ENCODE measurements at regions not wholly inside any gene's neighbourhood (a gene's known extent, or its start where the extent isn't known, plus 50 kb on each side); places are given as distances from the start of the nearest gene placed in this dataset.

DNA sequence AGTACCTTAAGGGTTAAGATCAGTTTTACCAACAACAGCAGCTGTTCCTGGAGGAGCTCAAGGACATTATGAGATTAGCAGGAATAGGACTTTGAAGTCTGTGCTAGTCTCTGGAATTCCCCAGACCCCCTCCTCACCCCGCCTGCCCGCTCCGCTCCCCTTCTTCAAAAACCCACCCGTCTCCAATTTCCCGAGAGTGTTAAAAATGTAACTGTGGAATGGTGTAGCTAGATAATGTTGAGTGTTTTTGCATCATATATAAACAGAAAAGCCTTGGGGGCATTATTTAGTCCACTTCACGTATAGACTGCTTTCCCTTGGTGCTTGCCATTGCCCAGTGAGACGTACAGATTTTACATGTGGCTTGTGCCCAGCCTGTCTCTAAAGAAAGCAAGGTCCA is 65.0 kb upstream of the SEMA6D start:
- H3K4me3 ChIP-seq (ENCODE audit: low read length), result no peak overlapping the region
- ATAC-seq (ENCODE audit: poor library complexity) (no peak), DNase-seq (no peak)
- Mint-ChIP-seq H3K9me3 (no peaks in the 10 kb centered on the region), H3K36me3 (ENCODE audit: low read depth) (no peaks in the 10 kb centered on the region), H3K27me3 (no peaks in the 10 kb centered on the region), H3K4me1 (ENCODE audit: low read depth) (no peaks in the 10 kb centered on the region), H3K4me3 (no peak overlapping the region), H3K27ac (no peak overlapping the region)
- no peaks in the 10 kb centered on the region for H3K27me3 ChIP-seq (ENCODE audit: control insufficient read depth in 1 of 2, insufficient read depth in 2 of 2, low read length in 2 of 2)
- intact Hi-C loops (cut with DNase I, micrococcal nuclease), result no loop called here
- H3K9me3 ChIP-seq (ENCODE audit: control insufficient read depth in 1 of 2, insufficient read depth in 1 of 2, low read length in 2 of 2), result no peaks in the 10 kb centered on the region
- no peak for TF ChIP-seq CTCF (IDR thresholded peaks at IDR 0.05)
- H3K36me3 ChIP-seq (ENCODE audit: insufficient read depth, low read length), result no peaks in the 10 kb centered on the region
- ChIA-PET CTCF (no interaction called here), POLR2A (no interaction called here)
- no peaks in the 10 kb centered on the region for H3K4me1 ChIP-seq (ENCODE audit: insufficient read depth, low read length)
- H3K27ac ChIP-seq (ENCODE audit: low read depth in 1 of 2, low read length in 2 of 2), result no peak overlapping the region

- no peaks in the 10 kb centered on the region for H3K36me3 ChIP-seq (ENCODE audit: insufficient read depth, low read length)
- H3K27ac Mint-ChIP-seq, result no peak overlapping the region
- ATAC-seq (ENCODE audit: poor library complexity) (no peak), DNase-seq (no peak)
- no peak overlapping the region for H3K27ac ChIP-seq (ENCODE audit: low read depth in 1 of 2, low read length in 2 of 2)
- H3K27me3 ChIP-seq (ENCODE audit: control insufficient read depth in 1 of 2, insufficient read depth in 2 of 2, low read length in 2 of 2), result no peaks in the 10 kb centered on the region
- H3K4me1 ChIP-seq (ENCODE audit: insufficient read depth, low read length), result no peaks in the 10 kb centered on the region
- no peak overlapping the region for H3K4me3 Mint-ChIP-seq
- no peaks in the 10 kb centered on the region for H3K9me3 Mint-ChIP-seq
- H3K4me3 ChIP-seq (ENCODE audit: low read length), result no peak overlapping the region
- no peaks in the 10 kb centered on the region for H3K27me3 Mint-ChIP-seq
- no peaks in the 10 kb centered on the region for H3K9me3 ChIP-seq (ENCODE audit: control insufficient read depth in 1 of 2, insufficient read depth in 1 of 2, low read length in 2 of 2)
- no peaks in the 10 kb centered on the region for H3K4me1 Mint-ChIP-seq (ENCODE audit: low read depth)
- no peaks in the 10 kb centered on the region for H3K36me3 Mint-ChIP-seq (ENCODE audit: low read depth)
- CTCF ChIA-PET, result interaction anchor here (0.5 kb wide), 1 partner anchor 872 kb away, joined by 3 read pairs; no protein-coding TSS in a partner anchor
- POLR2A ChIA-PET, result no interaction called here
- no peak for TF ChIP-seq CTCF (IDR thresholded peaks at IDR 0.05)
- intact Hi-C loops (cut with DNase I, micrococcal nuclease), result no loop called here
Observed at GRCh38 chr15:47652844-47653243, 64.5 kb upstream of the SEMA6D start.

- H3K27ac Mint-ChIP-seq, result no peak overlapping the region
- no peaks in the 10 kb centered on the region for H3K36me3 Mint-ChIP-seq (ENCODE audit: low read depth)
- H3K4me1 Mint-ChIP-seq (ENCODE audit: low read depth), result no peaks in the 10 kb centered on the region
- POLR2A ChIA-PET, result no interaction called here
- no peaks in the 10 kb centered on the region for H3K9me3 ChIP-seq (ENCODE audit: control insufficient read depth in 1 of 2, insufficient read depth in 1 of 2, low read length in 2 of 2)
- H3K9me3 Mint-ChIP-seq, result no peaks in the 10 kb centered on the region
- no peak overlapping the region for H3K4me3 ChIP-seq (ENCODE audit: low read length)
- H3K4me3 Mint-ChIP-seq, result no peak overlapping the region
- DNase-seq, result no peak
- H3K27ac ChIP-seq (ENCODE audit: low read depth in 1 of 2, low read length in 2 of 2), result no peak overlapping the region
- no peaks in the 10 kb centered on the region for H3K4me1 ChIP-seq (ENCODE audit: insufficient read depth, low read length)
- TF ChIP-seq CTCF (IDR thresholded peaks at IDR 0.05), result no peak
- H3K27me3 ChIP-seq (ENCODE audit: control insufficient read depth in 1 of 2, insufficient read depth in 2 of 2, low read length in 2 of 2), result no peaks in the 10 kb centered on the region
- CTCF ChIA-PET, result no interaction called here
- no peak for ATAC-seq (ENCODE audit: poor library complexity)
- H3K36me3 ChIP-seq (ENCODE audit: insufficient read depth, low read length), result no peaks in the 10 kb centered on the region
- intact Hi-C loops (cut with DNase I, micrococcal nuclease), result no loop called here
- no peaks in the 10 kb centered on the region for H3K27me3 Mint-ChIP-seq
Observed at GRCh38 chr15:47661661-47662180, 55.6 kb upstream of the SEMA6D start.

Data from CD4-positive, alpha-beta T cell (primary cell).